NCI-H748 treated with DMSO at 0.1 percent for 48 hours (cell line): ENCODE measurements at regions not wholly inside any gene's neighbourhood (a gene's known extent, or its start where the extent isn't known, plus 50 kb on each side); places are given as distances from the start of the nearest gene placed in this dataset.

Experiments used
- DNase-seq: peaks from one replicate; lab custom pipeline; 2025; lab: John Stamatoyannopoulos, UW

DNA sequence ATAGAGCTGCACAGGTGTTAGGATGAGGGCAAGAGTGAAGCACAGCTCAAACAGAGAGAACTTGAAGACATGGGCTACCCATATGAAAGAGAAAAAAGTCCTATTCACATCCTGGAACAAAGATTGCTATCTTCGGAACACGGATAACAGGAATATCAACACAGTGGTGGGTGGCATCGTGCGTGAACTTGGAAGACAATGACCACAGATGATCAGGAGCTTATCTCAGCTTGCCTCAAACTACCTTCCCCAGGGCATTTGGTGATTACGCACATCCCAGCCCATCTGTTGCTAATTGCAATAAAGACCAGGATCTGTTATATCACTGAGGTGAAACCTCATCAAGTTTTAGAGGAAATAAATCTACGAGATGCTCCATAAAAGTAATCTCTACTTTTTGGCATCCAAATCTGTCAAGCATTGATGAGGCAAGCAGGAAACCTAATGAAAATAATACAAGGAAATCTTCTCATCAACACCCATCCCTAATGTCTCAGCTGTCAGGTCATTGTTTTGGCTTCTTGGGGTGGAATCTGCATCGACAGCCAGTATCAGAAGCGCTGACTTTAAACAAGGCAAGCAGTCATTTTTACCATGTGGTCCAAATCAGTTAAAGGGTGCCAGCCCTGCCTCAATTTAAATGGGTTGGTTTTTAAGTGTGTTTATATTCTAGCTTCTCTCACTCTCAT lies 188.2 kb downstream of the SPCS3 start:
- DNase-seq, result no peak

GRCh38 chr4:176508780-176509331 lies 189.1 kb downstream of the SPCS3 start:
- peak; percentile 77 for DNase-seq

DNA sequence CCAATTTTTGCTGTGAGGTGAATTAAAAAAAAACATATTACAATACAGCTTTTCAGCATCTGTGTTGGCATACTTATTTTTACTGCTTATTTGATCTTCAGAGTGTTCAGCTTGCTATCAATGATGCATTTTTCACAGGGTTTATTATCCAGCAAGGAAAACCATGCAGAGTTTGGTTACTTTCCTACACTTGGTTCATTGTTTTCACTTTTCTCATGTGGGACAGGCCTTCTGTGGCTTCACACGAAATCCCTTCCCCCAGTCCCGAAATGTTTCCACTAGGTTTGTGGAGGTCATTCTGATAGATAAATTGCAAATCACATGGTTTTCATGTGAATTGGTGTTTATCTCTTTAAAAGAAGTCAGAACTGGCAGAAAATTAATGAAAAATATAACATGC lies 205.8 kb downstream of the SPCS3 start:
- no peak for DNase-seq

DNA sequence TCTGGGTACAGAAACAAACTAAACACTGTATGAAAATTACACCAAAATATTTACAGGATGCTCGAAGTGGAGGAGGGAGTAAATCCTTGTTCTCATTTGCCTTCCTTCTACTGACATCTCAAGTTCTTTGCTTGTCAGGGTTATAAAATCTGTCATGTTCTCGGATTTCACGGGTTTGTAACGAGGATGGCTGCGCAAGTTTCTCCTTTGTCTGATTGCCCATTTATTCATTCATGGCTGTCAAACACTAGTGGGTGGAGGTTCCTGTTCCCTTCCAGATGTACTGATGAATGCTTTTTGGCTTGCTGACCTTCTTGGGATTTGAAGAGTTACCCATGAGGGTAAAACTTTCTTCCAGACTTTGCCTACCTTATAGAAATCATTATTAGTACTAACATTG lies 206.9 kb downstream of the SPCS3 start:
- peak; percentile 2 for DNase-seq

DNA sequence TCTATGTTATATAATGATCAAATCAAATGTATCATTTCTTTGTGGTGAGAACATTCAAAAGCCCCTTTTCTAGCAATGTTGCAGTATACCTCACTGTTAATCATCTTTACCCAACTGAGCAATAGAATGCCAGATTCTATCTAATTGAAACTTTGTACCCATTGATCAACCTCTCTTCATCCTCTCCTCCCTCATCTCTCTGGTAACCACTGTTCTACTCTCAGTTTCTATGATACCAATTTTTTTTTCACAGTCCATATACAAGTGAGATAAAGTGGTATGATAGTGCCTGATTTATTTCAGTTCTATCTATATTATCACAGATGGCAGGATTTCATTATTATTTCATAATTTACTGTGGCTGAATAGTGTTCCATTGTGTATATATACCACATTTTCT lies 209.8 kb downstream of the SPCS3 start:
- no peak for DNase-seq

GRCh38 chr4:176533159-176533558 lies 213.4 kb downstream of the SPCS3 start:
- no peak for DNase-seq

GRCh38 chr4:176534566-176534965 lies 214.8 kb downstream of the SPCS3 start:
- DNase-seq, result no peak

- no peak for DNase-seq
These were observed 218.6 kb downstream of the SPCS3 start for GRCh38 chr4:176538217-176538925.

DNA sequence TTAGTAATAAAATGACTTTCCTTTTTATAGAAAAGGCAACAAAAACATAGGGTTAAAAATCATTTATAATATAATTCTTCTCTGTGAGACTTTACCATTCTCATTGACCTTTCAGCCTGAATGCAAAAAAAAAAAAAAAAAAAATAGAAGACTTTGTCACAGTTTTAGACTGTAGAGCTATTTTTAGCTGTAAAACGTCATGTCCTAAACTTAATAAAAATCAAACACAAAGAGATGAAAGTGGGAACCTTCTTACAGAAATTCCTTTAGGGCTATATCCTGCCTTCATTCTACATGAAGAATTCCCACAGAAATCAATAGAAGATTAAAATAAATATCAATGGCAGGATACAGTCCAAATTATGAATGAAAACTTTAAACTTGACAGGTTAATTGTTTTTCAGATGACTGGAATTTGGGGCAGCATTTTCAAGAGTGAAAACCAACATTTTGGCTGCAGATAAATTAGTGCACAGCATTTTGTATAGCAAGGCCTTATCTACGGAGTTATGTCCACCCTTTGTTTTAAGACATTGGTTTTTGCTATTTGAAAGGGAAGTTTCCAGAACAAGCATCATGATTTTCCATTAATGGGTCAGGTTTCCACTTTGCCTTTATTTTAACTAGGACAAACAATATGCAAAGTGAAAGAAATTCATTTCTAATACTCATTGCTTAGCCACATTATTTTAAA lies 219.5 kb downstream of the SPCS3 start:
- DNase-seq, result no peak

GRCh38 chr4:176539785-176540175 lies 220.0 kb downstream of the SPCS3 start:
- no peak for DNase-seq

DNA sequence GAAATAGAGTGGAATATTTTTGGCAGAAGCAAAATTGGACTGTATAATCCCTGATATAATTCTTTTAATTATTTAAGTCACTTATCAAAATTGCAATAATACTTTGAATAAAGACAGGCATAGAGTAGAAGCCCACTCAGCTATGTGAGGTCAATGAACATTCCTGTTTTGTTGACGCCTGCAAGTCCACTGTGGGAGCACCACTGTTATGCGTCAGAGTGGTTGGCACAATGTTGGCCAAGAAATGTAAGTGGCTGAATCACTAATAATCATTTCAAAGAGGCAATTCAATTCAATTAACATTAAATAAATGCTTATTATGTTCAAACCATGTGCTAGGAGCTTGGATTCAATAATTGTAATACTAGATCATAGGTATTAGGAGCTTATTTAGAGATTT lies 221.0 kb downstream of the SPCS3 start:
- DNase-seq, result no peak

GRCh38 chr4:176545872-176546271 lies 226.1 kb downstream of the SPCS3 start:
- no peak for DNase-seq

DNA sequence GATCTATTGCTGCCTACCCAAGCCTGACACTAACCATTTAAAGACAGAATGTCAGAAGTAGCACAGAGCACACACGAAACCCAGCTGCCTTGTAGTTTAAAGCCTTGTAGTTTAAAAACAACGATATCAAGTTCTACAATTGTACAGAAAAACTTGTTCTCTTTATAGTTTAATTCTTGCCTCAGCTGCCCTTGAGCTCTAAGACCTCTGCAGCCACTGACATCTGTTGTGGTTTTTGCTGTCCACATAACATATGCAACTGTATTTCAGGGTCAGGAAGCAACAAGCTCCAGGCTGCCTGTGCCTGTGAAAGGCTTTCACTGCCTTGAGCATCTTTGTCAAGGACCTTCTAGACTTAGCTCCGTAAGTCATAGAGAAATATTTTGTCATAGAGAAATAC lies 227.2 kb downstream of the SPCS3 start:
- DNase-seq, result no peak

- DNase-seq, result no peak
These were observed 228.8 kb downstream of the SPCS3 start for GRCh38 chr4:176548571-176548970.

- no peak for DNase-seq
These were observed 229.5 kb downstream of the SPCS3 start for GRCh38 chr4:176549161-176549865.

- no peak for DNase-seq
These were observed 234.1 kb downstream of the VEGFC start for GRCh38 chr4:176558661-176559060.

- DNase-seq, result no peak
These were observed 231.4 kb downstream of the VEGFC start for GRCh38 chr4:176561368-176561767.

GRCh38 chr4:176563591-176563990 lies 229.1 kb downstream of the VEGFC start:
- DNase-seq, result peak; percentile 40

DNA sequence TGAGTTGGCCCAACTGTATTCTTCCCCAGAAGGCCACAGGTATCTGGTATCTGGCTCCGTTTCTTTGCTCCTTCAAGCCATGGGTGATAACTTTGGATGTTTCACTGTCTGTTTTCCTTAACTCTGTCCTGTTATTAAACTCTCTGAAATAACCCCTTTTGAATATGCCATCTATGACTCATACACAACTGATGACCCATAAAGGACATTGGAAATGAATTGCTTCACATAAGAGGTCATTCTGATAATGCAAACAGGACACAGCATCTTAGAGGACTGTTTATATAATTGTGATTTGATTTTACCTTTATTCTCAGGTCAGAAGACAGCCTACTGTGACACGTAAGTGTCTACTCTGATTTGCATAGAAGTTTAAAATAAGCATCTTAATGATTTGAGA lies 227.7 kb downstream of the VEGFC start:
- no peak for DNase-seq

DNA sequence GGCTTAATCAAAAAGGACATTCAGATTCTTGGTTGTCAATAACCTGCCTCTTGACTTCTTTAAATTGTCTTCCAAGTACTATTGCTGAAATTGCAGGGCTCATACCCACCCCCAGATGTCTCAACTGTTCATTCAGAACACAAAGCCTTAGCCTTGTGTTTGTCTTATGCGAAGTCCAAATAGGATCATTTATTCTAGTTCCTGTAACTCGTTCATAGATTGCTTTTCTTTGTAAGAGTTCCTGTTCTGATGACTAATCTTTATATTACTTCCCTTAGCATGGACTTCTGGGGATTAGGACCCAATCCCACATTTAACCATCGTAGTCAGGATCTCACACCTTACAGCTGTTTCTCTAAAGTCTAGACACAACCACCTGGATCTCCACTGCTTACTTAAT lies 226.0 kb downstream of the VEGFC start:
- no peak for DNase-seq

GRCh38 chr4:176568238-176568637 lies 224.5 kb downstream of the VEGFC start:
- DNase-seq, result no peak

GRCh38 chr4:176569301-176569700 lies 223.4 kb downstream of the VEGFC start:
- no peak for DNase-seq
